GM12878 (cell line): ENCODE measurements at regions not wholly inside any gene's neighbourhood (a gene's known extent, or its start where the extent isn't known, plus 50 kb on each side); places are given as distances from the start of the nearest gene placed in this dataset.

ENCODE experiments used
- ATAC-seq: fragments of 200-7000 bp; cut with Tn5 transposase; 3 replicates; pipeline ENCODE4 v1.9.1; 2020; ENCODE audit warnings: mild to moderate bottlenecking, moderate library complexity
- BruUV-seq: library from RNA; stranded (reverse); fragments of 400-500 nt; replicated peaks from 2 replicates; lab custom pipeline; 2021; lab: Mats Ljungman, UMichigan
- CTCF ChIA-PET: fragments of 300-600 bp; sonication (Branson Sonifier 250); formaldehyde crosslinking; extraction: SDS; loops from one replicate; lab custom pipeline; 2021; ENCODE audit warnings: inconsistent platforms; lab: Yijun Ruan, JAX
- POLR2A ChIA-PET: fragments of 350-600 bp; formaldehyde crosslinking; extraction: SDS; loops from one replicate; lab custom pipeline; 2021; ENCODE audit warnings: inconsistent platforms; lab: Charles Lee
- RAD21 ChIA-PET: fragments of 300-600 bp; sonication (Branson Sonifier 250); formaldehyde crosslinking; loops from one replicate; lab custom pipeline; 2023; ENCODE audit warnings: antibody characterized with exemption; ENCODE audit not compliant: unreplicated experiment; lab: Charles Lee
- SMC1A ChIA-PET: fragments of 300-600 bp; sonication (Branson Sonifier 250); formaldehyde crosslinking; loops from one replicate; lab custom pipeline; 2023; ENCODE audit not compliant: unreplicated experiment, uncharacterized antibody; lab: Charles Lee
- DNase-seq: peaks from one replicate; pipeline ENCODE4 v3.0.0-alpha.2; 2011; ENCODE audit warnings: low read depth, low spot score
- FAIRE-seq: peaks from 3 replicates; lab custom pipeline; 2011; peaks lifted over from hg19 to GRCh38; lab: Jason Lieb, UNC
- H2AFZ ChIP-seq: 2 replicates; pipeline ENCODE4 v1.6.0; 2011; ENCODE audit warnings: low read depth, low read length, control low read depth; ENCODE audit not compliant: control insufficient read depth
- H3K27ac ChIP-seq: 2 replicates; pipeline ENCODE4 v1.5.1; 2011; ENCODE audit warnings: control low read depth; ENCODE audit not compliant: control insufficient read depth, insufficient read depth
- H3K27me3 ChIP-seq, 2 experiments: replicated peaks in 1 of 2; 2 replicates each; pipeline versions ENCODE4 v1.6.0 to v1.6.1; 2011; ENCODE audit warnings: low read length in 1 of 2; ENCODE audit not compliant: control insufficient read depth in 2 of 2, insufficient read depth in 2 of 2
- H3K36me3 ChIP-seq, 2 experiments: 2 replicates each; pipeline ENCODE4 v1.5.1; 2011; ENCODE audit warnings: low read length in 1 of 2; ENCODE audit not compliant: control insufficient read depth in 2 of 2, insufficient read depth in 2 of 2
- H3K4me1 ChIP-seq: 2 replicates; pipeline ENCODE4 v1.6.1; 2011; ENCODE audit warnings: mild to moderate bottlenecking, low read length, moderate library complexity, mixed read lengths; ENCODE audit not compliant: control insufficient read depth, insufficient read depth
- H3K4me2 ChIP-seq: 2 replicates; pipeline ENCODE4 v1.6.0; 2011; ENCODE audit warnings: control low read depth; ENCODE audit not compliant: control insufficient read depth, insufficient read depth
- H3K4me3 ChIP-seq: fragments of 200-600 bp; sonication (generic); 2 replicates; pipeline ENCODE4 v1.5.1; 2016
- H3K79me2 ChIP-seq: 2 replicates; pipeline ENCODE4 v1.6.0; 2011; ENCODE audit warnings: low read length; ENCODE audit not compliant: control insufficient read depth, insufficient read depth
- H3K9ac ChIP-seq: 2 replicates; pipeline ENCODE4 v1.8.0; 2011; ENCODE audit warnings: low read length, control low read depth, mixed read lengths; ENCODE audit not compliant: control insufficient read depth, insufficient read depth
- H3K9me3 ChIP-seq: replicated peaks from 3 replicates; pipeline ENCODE4 v1.5.1; 2011; ENCODE audit warnings: mild to moderate bottlenecking, low read length; ENCODE audit not compliant: control insufficient read depth, insufficient read depth
- H4K20me1 ChIP-seq: 2 replicates; pipeline ENCODE4 v1.6.0; 2011; ENCODE audit not compliant: control insufficient read depth, insufficient read depth
- EGR1 ChIP-seq, 2 experiments: IDR thresholded peaks; 1 replicate in 1 of 2; 2 replicates in 1 of 2; pipeline ENCODE4 v1.6.1; 2011 to 2012; ENCODE audit warnings: low read depth in 2 of 2, low read length in 2 of 2, borderline replicate concordance in 1 of 2, mild to moderate bottlenecking in 1 of 2, moderate library complexity in 1 of 2
- JUNB ChIP-seq: IDR thresholded peaks from 2 replicates; pipeline ENCODE4 v1.6.1; 2016; ENCODE audit warnings: antibody characterized with exemption, mild to moderate bottlenecking
- MXI1 ChIP-seq: fragments of 150-350 bp; IDR thresholded peaks from 2 replicates; pipeline ENCODE4 v1.6.1; 2011; ENCODE audit warnings: low read depth, mild to moderate bottlenecking, inconsistent platforms, low read length, improper control_type of control experiment
- POLR2AphosphoS2 ChIP-seq: IDR thresholded peaks from 2 replicates; pipeline ENCODE4 v1.6.1; 2011; ENCODE audit warnings: low read depth, mild to moderate bottlenecking, low read length, improper control_type of control experiment, moderate library complexity
- PRDM15 ChIP-seq: fragments of 450-650 bp; formaldehyde crosslinking; IDR thresholded peaks from 2 replicates; pipeline ENCODE4 v1.4.0; 2020; ENCODE audit warnings: mild to moderate bottlenecking, moderate library complexity
- SMARCA5 ChIP-seq: fragments of 450-650 bp; IDR thresholded peaks from 2 replicates; pipeline ENCODE4 v1.6.1; 2017; ENCODE audit warnings: mild to moderate bottlenecking
- SPI1 ChIP-seq: IDR thresholded peaks from 2 replicates; pipeline ENCODE4 v1.6.1; 2011; ENCODE audit warnings: low read depth, mild to moderate bottlenecking, low read length, moderate library complexity, borderline replicate concordance; ENCODE audit not compliant: insufficient read depth
- STAT3 ChIP-seq: IDR thresholded peaks from 2 replicates; pipeline ENCODE4 v1.6.1; 2011; ENCODE audit warnings: low read depth, low read length, improper control_type of control experiment
- TCF3 ChIP-seq: IDR thresholded peaks from 2 replicates; pipeline ENCODE4 v1.6.1; 2012; ENCODE audit warnings: low read depth, mild to moderate bottlenecking, low read length, borderline replicate concordance; ENCODE audit not compliant: insufficient read depth
- USF1 ChIP-seq: IDR thresholded peaks from 2 replicates; pipeline ENCODE4 v1.6.1; 2011; ENCODE audit warnings: borderline replicate concordance, low read depth, mild to moderate bottlenecking, moderate library complexity, mixed read lengths, low read length; ENCODE audit not compliant: insufficient read depth; ENCODE audit errors: extremely low read length
- WGBS: methylation state at CpG from one replicate; pipeline ENCODE4 v1.1.6; 2016; ENCODE audit warnings: low lambda C conversion rate; ENCODE audit not compliant: insufficient replicate concordance, insufficient coverage; ENCODE audit errors: missing lambda C conversion rate; 5-methylcytosine and 5-hydroxymethylcytosine counted together
- in situ Hi-C: fragments of 300-500 bp; cut with MboI; formaldehyde crosslinking; loops from 9 replicates; pipeline ENCODE4 v1.14.3; 2018; ENCODE audit warnings: mixed read lengths
- intact Hi-C: fragments of 100-400 bp; cut with micrococcal nuclease; formaldehyde crosslinking; loops from one replicate; pipeline ENCODE4 v1.14.2; 2022; ENCODE audit not compliant: unreplicated experiment

DNA sequence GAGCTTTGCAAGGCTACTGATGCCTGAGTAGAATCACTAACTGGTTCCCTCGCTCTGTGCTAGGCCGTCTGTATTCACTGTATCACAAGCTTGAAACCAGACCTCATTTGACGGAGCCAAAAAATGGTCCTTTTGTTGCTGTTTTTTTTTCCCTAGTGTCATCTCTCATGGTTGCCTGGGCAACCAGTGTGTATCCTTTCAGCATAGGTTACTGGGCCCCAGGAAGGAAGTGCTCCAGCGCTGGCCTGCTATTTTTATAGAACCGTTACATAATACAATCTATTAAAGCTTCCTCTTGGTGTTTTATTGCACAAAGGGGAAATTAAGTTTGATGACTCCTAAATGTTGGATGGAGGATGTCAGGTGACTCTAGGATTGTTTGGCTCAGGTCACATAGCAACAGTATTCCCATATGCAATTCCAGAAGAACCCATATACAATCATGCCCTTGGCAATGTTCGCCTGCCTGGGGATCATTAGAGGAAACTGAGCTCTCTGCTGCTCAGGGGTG, 220.4 kb downstream of the SPRY1 start:
- SMC1A ChIA-PET: interaction anchor here (0.6 to 2.4 kb wide), 6 partner anchors 10 to 634 kb away, joined by 3 to 15 read pairs (median 4); partner anchors contain the start of gene SPRY1
- RAD21 ChIA-PET: interaction anchor here (1.6 kb wide), 1 partner anchor 218 kb away, joined by 3 read pairs; no protein-coding TSS in a partner anchor
- no peaks in the 10 kb centered on the region; the same call in 2 of the 3 replicates for H3K9me3 ChIP-seq
- peak; percentile 8; the same call in 1 of the 2 replicates for TF ChIP-seq SPI1
- no peak for TF ChIP-seq EGR1 (IDR thresholded peaks at IDR 0.05; ENCODE audit: borderline replicate concordance in 1 of 2, low read depth in 2 of 2, low read length in 2 of 2)
- TF ChIP-seq, all 136 proteins: peak for 1
- no peaks in the 10 kb centered on the region for H4K20me1 ChIP-seq
- H3K4me1 ChIP-seq: no peaks in the 10 kb centered on the region
- ChIA-PET CTCF (interaction anchor here (2.6 kb wide), 1 partner anchor 10 kb away, joined by 8 read pairs; no protein-coding TSS in a partner anchor), POLR2A (interaction anchor here (0.5 kb wide), 1 partner anchor 207 kb away, joined by 5 read pairs; no protein-coding TSS in a partner anchor)
- no peak overlapping the region for H3K9ac ChIP-seq
- H3K4me3 ChIP-seq: no peak overlapping the region
- DNase-seq (no peak), FAIRE-seq (no peak), ATAC-seq (peak; percentile 75)
- H3K27ac ChIP-seq: no peak overlapping the region
- no TSS peak for BruUV-seq
- in situ Hi-C loops: no loop called here
- no peaks in the 10 kb centered on the region; a peak in 2 of 4 replicates for H3K27me3 ChIP-seq
- no peak overlapping the region for H3K4me2 ChIP-seq
- H2AFZ ChIP-seq: no peak overlapping the region
- H3K36me3 ChIP-seq: no peaks in the 10 kb centered on the region
- no peaks in the 10 kb centered on the region for H3K79me2 ChIP-seq
- WGBS: 6% methylated on average over 6 of the region's 6 CpGs
- intact Hi-C loops: no loop called here

DNA sequence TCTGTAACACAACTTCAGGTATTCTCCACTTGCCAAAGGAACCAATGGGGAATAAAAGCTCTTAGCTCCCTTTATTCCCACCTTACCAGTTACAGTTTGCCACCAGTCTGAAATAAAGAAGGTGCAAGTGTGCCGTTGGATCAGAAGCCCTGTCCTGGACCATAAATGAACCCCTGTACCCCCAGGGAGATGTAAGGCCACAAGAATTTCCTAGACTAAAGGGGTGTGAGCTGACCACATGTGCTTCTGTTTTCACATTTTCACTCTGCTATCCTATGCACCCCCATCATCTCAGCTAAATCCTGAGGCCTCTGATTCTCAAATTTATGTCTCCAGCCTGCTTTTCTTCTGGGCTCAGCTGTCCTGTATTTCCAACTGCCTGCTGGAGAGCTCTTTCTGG, 221.2 kb downstream of the SPRY1 start:
- ChIA-PET POLR2A (no interaction called here), SMC1A (interaction anchor here (0.6 to 2.4 kb wide), 9 partner anchors 11 to 227 kb away, joined by 3 to 15 read pairs (median 3); partner anchors contain the start of gene SPRY1), RAD21 (interaction anchor here (1.5 to 1.6 kb wide), 2 partner anchors 29 to 219 kb away, joined by 3 read pairs; no protein-coding TSS in a partner anchor), CTCF (interaction anchor here (1.5 to 2.6 kb wide), 2 partner anchors 11 to 43 kb away, joined by 4 to 8 read pairs; no protein-coding TSS in a partner anchor)
- Histone ChIP-seq H3K27me3 (no peaks in the 10 kb centered on the region; a peak in 2 of 4 replicates), H2AFZ (no peak overlapping the region), H3K79me2 (no peaks in the 10 kb centered on the region), H3K9ac (no peak overlapping the region), H3K27ac (no peak overlapping the region), H3K4me3 (no peak overlapping the region), H3K4me1 (no peaks in the 10 kb centered on the region), H3K36me3 (no peaks in the 10 kb centered on the region), H3K9me3 (no peaks in the 10 kb centered on the region; the same call in 2 of the 3 replicates), H4K20me1 (no peaks in the 10 kb centered on the region), H3K4me2 (no peak overlapping the region)
- FAIRE-seq (no peak), DNase-seq (no peak), ATAC-seq (no peak)
- 94% methylated on average over 1 of the region's 1 CpG for WGBS
- in situ Hi-C loops: no loop called here
- intact Hi-C loops: no loop called here
- BruUV-seq: no TSS peak
- TF ChIP-seq JUNB: no peak
- no peak for TF ChIP-seq POLR2AphosphoS2
- TF ChIP-seq STAT3: no peak
- TF ChIP-seq SMARCA5: no peak
- TF ChIP-seq PRDM15 (CRISPR knock-in tag): no peak
- no peak for TF ChIP-seq MXI1
- no peak for TF ChIP-seq USF1
- TF ChIP-seq TCF3: no peak
